ENCODE measurements at regions not wholly inside any gene's neighbourhood (a gene's known extent, or its start where the extent isn't known, plus 50 kb on each side); places are given as distances from the start of the nearest gene placed in this dataset.

DNA sequence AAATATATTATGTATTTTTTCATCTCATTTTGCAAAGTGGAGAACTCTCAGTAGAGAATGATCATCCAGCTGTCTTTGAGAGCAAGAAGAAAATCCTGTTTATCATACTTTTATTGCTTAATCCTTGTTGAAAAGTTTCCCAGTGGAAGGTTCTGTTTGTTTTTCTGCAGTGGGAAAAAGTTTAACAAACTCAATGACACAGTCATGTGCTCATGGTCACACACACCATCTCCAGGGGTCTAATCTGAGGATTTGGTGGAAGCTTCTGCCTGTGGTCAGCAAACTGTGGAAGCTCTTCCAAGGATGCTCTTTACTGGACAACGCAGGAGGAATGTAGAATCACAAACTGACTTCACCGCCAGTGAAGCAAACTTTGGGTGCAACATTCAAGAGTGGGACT lies 1003.9 kb downstream of the SORCS3 start:
- no peaks in the 10 kb centered on the region for H3K36me3 ChIP-seq (ENCODE audit: insufficient read depth, insufficient read length, low read length)
- no peaks in the 10 kb centered on the region for H3K9me3 ChIP-seq (ENCODE audit: insufficient read depth, low read length)
- H3K4me1 ChIP-seq (ENCODE audit: insufficient read depth, insufficient read length): no peaks in the 10 kb centered on the region
- DNase-seq (ENCODE audit: low read depth, low spot score): no peak
- no peaks in the 10 kb centered on the region for H3K27me3 ChIP-seq (ENCODE audit: insufficient read depth, insufficient read length)
- H3K4me3 ChIP-seq (ENCODE audit: insufficient read length, low read depth): no peak overlapping the region
- TF ChIP-seq YY1 (IDR thresholded peaks at IDR 0.05; ENCODE audit: insufficient read depth, insufficient read length): no peak
- no peak for TF ChIP-seq SUZ12 (IDR thresholded peaks at IDR 0.05; ENCODE audit: extremely low read depth, insufficient read depth, insufficient read length)
- TF ChIP-seq ZNF274 (IDR thresholded peaks at IDR 0.05; ENCODE audit: low read depth, low read length): no peak
- no peak overlapping the region for H3K9ac ChIP-seq (ENCODE audit: insufficient read length, low read depth)

DNA sequence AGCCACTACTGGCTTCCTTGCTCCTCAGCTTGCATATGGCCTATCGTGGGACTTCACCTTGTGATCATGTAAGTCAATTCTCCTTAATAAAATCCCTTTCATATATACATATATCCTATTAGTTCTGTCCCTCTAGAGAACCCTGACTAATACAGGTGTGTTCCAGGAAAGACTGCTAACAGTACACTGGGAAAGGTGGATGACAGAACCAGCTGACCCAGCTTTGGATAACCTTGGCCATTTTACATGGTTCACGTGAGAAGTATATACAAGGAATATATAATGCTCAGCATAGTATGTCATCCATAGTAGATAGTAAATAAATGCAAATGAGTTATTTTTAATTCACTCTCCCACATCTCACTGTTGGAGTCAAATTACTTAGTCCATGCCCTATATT lies 1003.5 kb downstream of the SORCS3 start:
- TF ChIP-seq YY1 (IDR thresholded peaks at IDR 0.05; ENCODE audit: insufficient read depth, insufficient read length) (no peak), SUZ12 (IDR thresholded peaks at IDR 0.05; ENCODE audit: extremely low read depth, insufficient read depth, insufficient read length) (no peak), ZNF274 (IDR thresholded peaks at IDR 0.05; ENCODE audit: low read depth, low read length) (no peak)
- Histone ChIP-seq H3K9ac (ENCODE audit: insufficient read length, low read depth) (no peak overlapping the region), H3K4me3 (ENCODE audit: insufficient read length, low read depth) (no peak overlapping the region), H3K9me3 (ENCODE audit: insufficient read depth, low read length) (no peaks in the 10 kb centered on the region), H3K4me1 (ENCODE audit: insufficient read depth, insufficient read length) (no peaks in the 10 kb centered on the region), H3K36me3 (ENCODE audit: insufficient read depth, insufficient read length, low read length) (no peaks in the 10 kb centered on the region), H3K27me3 (ENCODE audit: insufficient read depth, insufficient read length) (no peaks in the 10 kb centered on the region)
- no peak for DNase-seq (ENCODE audit: low read depth, low spot score)

DNA sequence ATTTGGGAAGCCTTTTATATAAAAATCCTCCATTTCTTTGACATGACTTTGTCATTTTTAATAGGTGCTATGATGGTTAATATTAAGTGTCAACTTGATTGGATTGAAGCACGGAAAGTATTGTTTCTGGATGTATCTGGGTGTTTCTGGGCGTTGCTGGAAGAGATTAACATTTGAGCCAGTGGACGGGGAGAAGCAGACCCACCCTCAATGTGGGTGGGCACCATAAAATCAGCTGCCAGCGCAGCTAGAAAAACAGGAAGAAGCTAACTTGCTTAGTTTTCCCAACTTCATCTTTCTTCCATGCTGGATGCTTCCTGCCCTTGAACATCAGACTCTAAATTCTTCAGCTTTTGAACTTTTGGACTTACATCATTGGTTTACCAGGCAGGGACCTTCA lies 1003.0 kb downstream of the SORCS3 start:
- TF ChIP-seq YY1 (IDR thresholded peaks at IDR 0.05; ENCODE audit: insufficient read depth, insufficient read length): no peak
- no peak for TF ChIP-seq SUZ12 (IDR thresholded peaks at IDR 0.05; ENCODE audit: extremely low read depth, insufficient read depth, insufficient read length)
- TF ChIP-seq ZNF274 (IDR thresholded peaks at IDR 0.05; ENCODE audit: low read depth, low read length): no peak
- Histone ChIP-seq H3K9ac (ENCODE audit: insufficient read length, low read depth) (no peak overlapping the region), H3K36me3 (ENCODE audit: insufficient read depth, insufficient read length, low read length) (no peaks in the 10 kb centered on the region), H3K9me3 (ENCODE audit: insufficient read depth, low read length) (no peaks in the 10 kb centered on the region), H3K4me1 (ENCODE audit: insufficient read depth, insufficient read length) (no peaks in the 10 kb centered on the region), H3K27me3 (ENCODE audit: insufficient read depth, insufficient read length) (no peaks in the 10 kb centered on the region), H3K4me3 (ENCODE audit: insufficient read length, low read depth) (no peak overlapping the region)
- DNase-seq (ENCODE audit: low read depth, low spot score): no peak

DNA sequence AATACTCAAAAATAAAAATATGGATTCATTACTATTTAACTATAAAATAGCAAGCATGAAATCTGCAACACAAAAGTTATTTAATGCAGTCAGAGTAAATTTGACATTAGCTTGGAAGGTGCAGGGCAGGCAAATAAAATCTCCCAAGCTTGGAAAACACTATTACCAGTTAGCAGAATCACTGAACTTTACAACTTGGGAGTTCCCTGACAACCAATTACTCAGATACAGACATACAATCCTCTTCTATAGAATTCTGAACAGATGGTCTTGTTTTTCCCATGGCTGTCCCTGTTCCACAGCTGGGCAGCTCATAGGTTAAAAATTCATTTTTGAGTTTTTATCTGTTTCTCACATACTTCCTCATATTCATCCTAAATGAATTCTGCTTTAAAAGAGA lies 1002.6 kb downstream of the SORCS3 start:
- no peaks in the 10 kb centered on the region for H3K9me3 ChIP-seq (ENCODE audit: insufficient read depth, low read length)
- no peaks in the 10 kb centered on the region for H3K36me3 ChIP-seq (ENCODE audit: insufficient read depth, insufficient read length, low read length)
- no peak overlapping the region for H3K4me3 ChIP-seq (ENCODE audit: insufficient read length, low read depth)
- no peak overlapping the region for H3K9ac ChIP-seq (ENCODE audit: insufficient read length, low read depth)
- no peaks in the 10 kb centered on the region for H3K27me3 ChIP-seq (ENCODE audit: insufficient read depth, insufficient read length)
- no peaks in the 10 kb centered on the region for H3K4me1 ChIP-seq (ENCODE audit: insufficient read depth, insufficient read length)
- DNase-seq (ENCODE audit: low read depth, low spot score): no peak
- TF ChIP-seq SUZ12 (IDR thresholded peaks at IDR 0.05; ENCODE audit: extremely low read depth, insufficient read depth, insufficient read length): no peak
- TF ChIP-seq YY1 (IDR thresholded peaks at IDR 0.05; ENCODE audit: insufficient read depth, insufficient read length): no peak
- no peak for TF ChIP-seq ZNF274 (IDR thresholded peaks at IDR 0.05; ENCODE audit: low read depth, low read length)

DNA sequence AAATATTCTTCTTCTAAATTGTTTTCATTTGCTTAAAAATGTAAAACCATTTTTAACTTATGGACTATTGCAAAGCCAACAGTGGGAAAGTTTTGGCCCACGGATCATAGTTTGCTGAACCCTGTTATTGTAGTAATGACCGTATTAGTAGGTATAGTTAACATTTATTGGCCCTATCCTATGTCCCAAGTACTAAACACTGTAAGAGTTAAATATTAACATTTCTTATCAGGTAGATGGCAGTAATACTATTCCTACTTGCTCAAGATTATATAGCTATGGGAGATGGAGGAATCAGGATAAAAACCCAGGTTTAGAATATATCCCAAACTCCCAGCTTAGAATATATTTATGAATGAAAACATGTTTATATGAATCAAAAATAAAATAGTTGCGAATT lies 993.2 kb downstream of the SORCS3 start:
- Histone ChIP-seq H3K9me3 (ENCODE audit: insufficient read depth, low read length) (no peaks in the 10 kb centered on the region), H3K9ac (ENCODE audit: insufficient read length, low read depth) (no peak overlapping the region), H3K27me3 (ENCODE audit: insufficient read depth, insufficient read length) (no peaks in the 10 kb centered on the region), H3K4me3 (ENCODE audit: insufficient read length, low read depth) (no peak overlapping the region), H3K4me1 (ENCODE audit: insufficient read depth, insufficient read length) (no peaks in the 10 kb centered on the region), H3K36me3 (ENCODE audit: insufficient read depth, insufficient read length, low read length) (no peaks in the 10 kb centered on the region)
- DNase-seq (ENCODE audit: low read depth, low spot score): no peak
- TF ChIP-seq SUZ12 (IDR thresholded peaks at IDR 0.05; ENCODE audit: extremely low read depth, insufficient read depth, insufficient read length): no peak
- no peak for TF ChIP-seq ZNF274 (IDR thresholded peaks at IDR 0.05; ENCODE audit: low read depth, low read length)
- TF ChIP-seq YY1 (IDR thresholded peaks at IDR 0.05; ENCODE audit: insufficient read depth, insufficient read length): no peak

DNA sequence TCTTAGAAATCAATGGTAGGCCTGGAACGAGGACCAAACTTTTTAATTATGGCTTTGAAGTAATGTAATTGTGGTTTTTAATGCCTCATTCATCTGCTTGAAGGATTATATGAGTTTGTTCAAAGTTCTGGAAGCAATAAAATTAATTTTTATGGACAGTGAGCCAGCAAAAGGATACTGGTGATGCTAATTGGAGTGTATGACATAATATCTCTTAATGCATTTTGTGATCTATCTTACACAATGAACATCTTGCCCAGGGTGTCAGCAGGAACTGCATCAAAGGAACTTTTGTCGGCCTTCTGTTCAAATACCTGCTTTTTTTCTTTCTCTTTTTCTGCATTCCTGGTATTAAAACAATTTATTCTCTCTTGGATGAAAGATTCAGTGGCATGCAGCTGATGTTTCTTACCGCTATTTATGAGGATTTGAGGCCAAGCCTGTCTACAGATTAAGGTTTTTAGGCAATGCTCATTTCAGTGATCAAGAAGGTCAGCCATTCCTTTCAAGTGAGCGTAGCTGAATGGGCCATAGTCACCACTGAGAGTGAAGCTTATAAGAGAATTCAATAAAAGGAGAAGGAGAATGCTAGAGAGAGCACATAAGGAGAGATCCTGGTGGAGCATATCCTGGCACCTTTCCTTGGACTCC lies 974.8 kb downstream of the SORCS3 start:
- no peaks in the 10 kb centered on the region for H3K27me3 ChIP-seq (ENCODE audit: insufficient read depth, insufficient read length)
- H3K9ac ChIP-seq (ENCODE audit: insufficient read length, low read depth): no peak overlapping the region
- H3K9me3 ChIP-seq (ENCODE audit: insufficient read depth, low read length): no peaks in the 10 kb centered on the region
- TF ChIP-seq SUZ12 (IDR thresholded peaks at IDR 0.05; ENCODE audit: extremely low read depth, insufficient read depth, insufficient read length): no peak
- no peak for TF ChIP-seq ZNF274 (IDR thresholded peaks at IDR 0.05; ENCODE audit: low read depth, low read length)
- TF ChIP-seq YY1 (IDR thresholded peaks at IDR 0.05; ENCODE audit: insufficient read depth, insufficient read length): no peak
- no peaks in the 10 kb centered on the region for H3K36me3 ChIP-seq (ENCODE audit: insufficient read depth, insufficient read length, low read length)
- no peak for DNase-seq (ENCODE audit: low read depth, low spot score)
- H3K4me3 ChIP-seq (ENCODE audit: insufficient read length, low read depth): no peak overlapping the region
- H3K4me1 ChIP-seq (ENCODE audit: insufficient read depth, insufficient read length): no peaks in the 10 kb centered on the region

DNA sequence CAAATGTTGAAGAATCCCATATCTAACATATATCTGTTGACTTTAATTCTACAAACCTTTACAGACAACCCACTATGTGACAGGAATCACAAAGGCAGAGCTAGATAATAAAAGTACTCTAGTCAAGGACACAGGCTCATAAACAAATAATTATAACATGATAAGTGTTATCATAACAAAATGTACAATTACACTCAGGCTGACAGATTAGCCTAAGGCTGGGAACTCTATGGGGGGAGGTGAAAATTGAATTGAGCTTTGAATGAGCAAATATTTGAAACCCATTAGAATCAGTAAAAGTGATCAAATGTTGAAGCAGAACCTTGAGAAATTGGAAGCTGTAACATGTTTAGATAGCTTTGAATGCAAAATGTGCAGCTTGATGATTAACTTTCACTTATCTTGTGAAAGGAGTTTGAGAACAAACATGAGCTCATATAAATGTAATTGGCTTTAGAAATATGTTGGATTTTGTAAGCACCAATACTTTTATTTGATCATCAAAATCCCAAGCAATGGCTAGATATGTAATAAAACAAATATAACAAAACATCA lies 970.2 kb downstream of the SORCS3 start:
- DNase-seq (ENCODE audit: low read depth, low spot score): no peak
- H3K27me3 ChIP-seq (ENCODE audit: insufficient read depth, insufficient read length): no peaks in the 10 kb centered on the region
- H3K9me3 ChIP-seq (ENCODE audit: insufficient read depth, low read length): no peaks in the 10 kb centered on the region
- no peaks in the 10 kb centered on the region for H3K4me1 ChIP-seq (ENCODE audit: insufficient read depth, insufficient read length)
- H3K9ac ChIP-seq (ENCODE audit: insufficient read length, low read depth): no peak overlapping the region
- no peak overlapping the region for H3K4me3 ChIP-seq (ENCODE audit: insufficient read length, low read depth)
- no peaks in the 10 kb centered on the region for H3K36me3 ChIP-seq (ENCODE audit: insufficient read depth, insufficient read length, low read length)
- TF ChIP-seq YY1 (IDR thresholded peaks at IDR 0.05; ENCODE audit: insufficient read depth, insufficient read length) (no peak), SUZ12 (IDR thresholded peaks at IDR 0.05; ENCODE audit: extremely low read depth, insufficient read depth, insufficient read length) (no peak), ZNF274 (IDR thresholded peaks at IDR 0.05; ENCODE audit: low read depth, low read length) (no peak)

All from NT2/D1 (cell line).